Loucy (cell line): ENCODE measurements at regions not wholly inside any gene's neighbourhood (a gene's known extent, or its start where the extent isn't known, plus 50 kb on each side); places are given as distances from the start of the nearest gene placed in this dataset.

Experiments used
- H2AFZ ChIP-seq: fragments of 200-600 bp; sonication (generic); 2 replicates; pipeline ENCODE4 v1.6.0; 2016; ENCODE audit warnings: antibody characterized with exemption, mild to moderate bottlenecking, low read length, moderate library complexity
- H3F3A ChIP-seq: fragments of 200-600 bp; 2 replicates; pipeline ENCODE4 v1.6.0; 2016; ENCODE audit warnings: antibody characterized with exemption, low read depth, mild to moderate bottlenecking
- H3K27me3 ChIP-seq: fragments of 200-600 bp; sonication (generic); 2 replicates; pipeline ENCODE4 v1.6.1; 2014; ENCODE audit warnings: low read length, mild to moderate bottlenecking; ENCODE audit not compliant: insufficient read depth, poor library complexity, severe bottlenecking
- H3K36me3 ChIP-seq: fragments of 200-600 bp; sonication (generic); 2 replicates; pipeline ENCODE4 v1.6.1; 2016; ENCODE audit warnings: low read length; ENCODE audit not compliant: insufficient read depth
- H3K4me1 ChIP-seq: fragments of 200-600 bp; sonication (generic); 2 replicates; pipeline ENCODE4 v1.5.1; 2014; ENCODE audit warnings: low read length, mild to moderate bottlenecking; ENCODE audit not compliant: insufficient read depth, poor library complexity, severe bottlenecking
- H3K4me2 ChIP-seq: fragments of 200-600 bp; sonication (generic); 2 replicates; pipeline ENCODE4 v1.6.0; 2014; ENCODE audit warnings: antibody characterized with exemption, low read length, low read depth, mild to moderate bottlenecking; ENCODE audit not compliant: poor library complexity, severe bottlenecking
- H3K4me3 ChIP-seq: fragments of 200-600 bp; sonication (generic); 2 replicates; pipeline ENCODE4 v1.5.1; 2014; ENCODE audit warnings: low read length, mild to moderate bottlenecking, mixed read lengths; ENCODE audit not compliant: poor library complexity, severe bottlenecking
- H3K79me2 ChIP-seq: fragments of 200-600 bp; sonication (generic); 2 replicates; pipeline ENCODE4 v1.6.1; 2014; ENCODE audit warnings: low read length; ENCODE audit not compliant: insufficient read depth
- H3K9ac ChIP-seq: fragments of 200-600 bp; sonication (generic); 2 replicates; pipeline ENCODE4 v1.6.0; 2014; ENCODE audit warnings: mild to moderate bottlenecking, low read depth, low read length, moderate library complexity; ENCODE audit not compliant: poor library complexity, severe bottlenecking
- H3K9me2 ChIP-seq: fragments of 200-600 bp; sonication (generic); replicated peaks from 2 replicates; pipeline ENCODE4 v1.6.1; 2016; ENCODE audit warnings: low read depth, low read length, mixed read lengths
- H3K9me3 ChIP-seq: fragments of 200-600 bp; sonication (generic); 2 replicates; pipeline ENCODE4 v1.6.1; 2014; ENCODE audit warnings: mild to moderate bottlenecking, antibody characterized with exemption, low read length, low read depth; ENCODE audit not compliant: insufficient read depth
- H4K20me1 ChIP-seq: fragments of 200-600 bp; sonication (generic); 2 replicates; pipeline ENCODE4 v1.6.0; 2014; ENCODE audit warnings: antibody characterized with exemption, low read length, mild to moderate bottlenecking; ENCODE audit not compliant: insufficient read depth, poor library complexity, severe bottlenecking
- EZH2phosphoT487 ChIP-seq: fragments of 200-600 bp; IDR thresholded peaks from 2 replicates; pipeline ENCODE4 v1.6.1; 2018; ENCODE audit warnings: antibody characterized with exemption, mild to moderate bottlenecking, moderate library complexity, borderline replicate concordance
- TF ChIP-seq, protein P1 (sequence below): fragments of 200-600 bp; sonication (generic); conservative IDR thresholded peaks from 2 replicates; pipeline ENCODE4 v1.5.1; 2014; ENCODE audit warnings: mild to moderate bottlenecking, antibody characterized with exemption, low read length

DNA sequence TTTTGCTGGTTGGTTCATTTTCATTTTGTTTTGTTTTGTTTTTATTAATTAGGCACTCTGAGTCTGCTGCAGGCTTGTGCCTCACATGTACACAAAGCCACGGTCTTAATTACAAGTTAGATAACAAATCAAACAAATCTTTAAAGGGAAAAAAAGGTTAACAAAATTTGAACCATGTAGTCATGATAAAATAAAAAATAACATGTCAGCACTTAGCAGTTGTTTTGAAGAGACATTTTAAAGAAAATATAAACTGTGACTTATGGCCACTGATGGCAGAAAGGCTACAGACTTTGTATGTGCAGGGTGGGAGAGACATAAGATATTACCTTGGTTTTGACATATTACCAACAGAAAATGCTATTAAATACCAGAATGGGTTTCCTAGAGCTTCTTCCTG lies 1035.4 kb downstream of the TUSC7 start:
- Histone ChIP-seq H3K9me2 (no peaks in the 10 kb centered on the region), H3K9me3 (no peaks in the 10 kb centered on the region), H3K4me3 (no peak overlapping the region), H3F3A (no peaks in the 10 kb centered on the region), H3K4me1 (no peaks in the 10 kb centered on the region), H3K36me3 (no peaks in the 10 kb centered on the region), H3K4me2 (no peak overlapping the region), H3K9ac (no peak overlapping the region), H3K79me2 (no peaks in the 10 kb centered on the region), H4K20me1 (no peaks in the 10 kb centered on the region), H2AFZ (no peak overlapping the region), H3K27me3 (no peaks in the 10 kb centered on the region)
- TF ChIP-seq, protein P1, sequence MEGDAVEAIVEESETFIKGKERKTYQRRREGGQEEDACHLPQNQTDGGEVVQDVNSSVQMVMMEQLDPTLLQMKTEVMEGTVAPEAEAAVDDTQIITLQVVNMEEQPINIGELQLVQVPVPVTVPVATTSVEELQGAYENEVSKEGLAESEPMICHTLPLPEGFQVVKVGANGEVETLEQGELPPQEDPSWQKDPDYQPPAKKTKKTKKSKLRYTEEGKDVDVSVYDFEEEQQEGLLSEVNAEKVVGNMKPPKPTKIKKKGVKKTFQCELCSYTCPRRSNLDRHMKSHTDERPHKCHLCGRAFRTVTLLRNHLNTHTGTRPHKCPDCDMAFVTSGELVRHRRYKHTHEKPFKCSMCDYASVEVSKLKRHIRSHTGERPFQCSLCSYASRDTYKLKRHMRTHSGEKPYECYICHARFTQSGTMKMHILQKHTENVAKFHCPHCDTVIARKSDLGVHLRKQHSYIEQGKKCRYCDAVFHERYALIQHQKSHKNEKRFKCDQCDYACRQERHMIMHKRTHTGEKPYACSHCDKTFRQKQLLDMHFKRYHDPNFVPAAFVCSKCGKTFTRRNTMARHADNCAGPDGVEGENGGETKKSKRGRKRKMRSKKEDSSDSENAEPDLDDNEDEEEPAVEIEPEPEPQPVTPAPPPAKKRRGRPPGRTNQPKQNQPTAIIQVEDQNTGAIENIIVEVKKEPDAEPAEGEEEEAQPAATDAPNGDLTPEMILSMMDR, result no peak
- TF ChIP-seq EZH2phosphoT487, result no peak

DNA sequence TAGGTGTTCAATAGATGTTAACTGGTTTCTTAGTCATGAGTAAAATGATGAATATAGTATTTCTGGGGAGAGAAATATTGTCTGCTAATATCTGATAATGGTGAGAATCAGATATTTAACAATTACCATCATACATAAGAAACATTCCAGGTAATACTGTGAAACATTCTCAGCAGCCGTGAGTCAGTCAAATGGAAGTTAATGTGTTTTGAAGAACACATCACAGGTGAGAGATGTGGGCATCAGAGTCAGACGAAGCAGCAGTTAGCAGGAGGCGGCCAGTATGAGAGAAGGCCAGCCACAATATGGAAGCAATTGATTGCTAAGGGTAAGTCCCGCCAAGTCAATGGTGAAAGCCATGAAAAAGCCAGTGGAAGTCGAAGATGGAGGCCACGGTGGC lies 1035.9 kb downstream of the TUSC7 start:
- Histone ChIP-seq H3K9me3 (no peaks in the 10 kb centered on the region), H3K27me3 (no peaks in the 10 kb centered on the region), H3K9ac (no peak overlapping the region), H4K20me1 (no peaks in the 10 kb centered on the region), H3K79me2 (no peaks in the 10 kb centered on the region), H3K4me1 (no peaks in the 10 kb centered on the region), H3K4me3 (no peak overlapping the region), H3K9me2 (no peaks in the 10 kb centered on the region), H3K36me3 (no peaks in the 10 kb centered on the region), H3K4me2 (no peak overlapping the region), H2AFZ (no peak overlapping the region), H3F3A (no peaks in the 10 kb centered on the region)
- TF ChIP-seq, protein P1, result no peak
- TF ChIP-seq EZH2phosphoT487, result no peak

DNA sequence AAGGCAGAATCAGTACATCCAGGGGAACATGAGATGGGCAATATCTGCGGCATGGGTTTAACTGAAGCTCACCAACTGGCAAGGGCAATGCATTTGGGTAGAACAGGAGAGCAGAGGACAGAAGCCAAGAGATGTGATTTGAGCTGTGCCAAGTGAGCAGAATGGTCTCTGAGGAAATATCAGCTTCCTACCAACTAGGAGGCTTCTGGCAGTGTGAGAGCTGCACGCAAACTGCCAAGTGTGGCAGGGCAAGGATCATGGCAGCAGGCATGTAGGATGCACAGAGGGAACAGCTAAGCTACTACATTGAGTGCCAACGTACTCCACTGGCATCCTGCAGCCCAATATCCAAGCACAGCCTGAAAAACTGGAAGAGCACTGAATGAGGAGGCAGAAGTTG lies 1036.5 kb downstream of the TUSC7 start:
- Histone ChIP-seq H2AFZ (no peak overlapping the region), H3K27me3 (no peaks in the 10 kb centered on the region), H3F3A (no peaks in the 10 kb centered on the region), H3K79me2 (no peaks in the 10 kb centered on the region), H3K9me2 (no peaks in the 10 kb centered on the region), H3K4me3 (no peak overlapping the region), H3K4me1 (no peaks in the 10 kb centered on the region), H3K9me3 (no peaks in the 10 kb centered on the region), H3K4me2 (no peak overlapping the region), H3K9ac (no peak overlapping the region), H4K20me1 (no peaks in the 10 kb centered on the region), H3K36me3 (no peaks in the 10 kb centered on the region)
- no peak for TF ChIP-seq EZH2phosphoT487
- TF ChIP-seq, protein P1, result no peak
